HG03354 (cell line): ENCODE measurements at regions not wholly inside any gene's neighbourhood (a gene's known extent, or its start where the extent isn't known, plus 50 kb on each side); places are given as distances from the start of the nearest gene placed in this dataset.
"Not testable (repeated sequence)": the region's sequence is repeated elsewhere in the genome, so short reads cannot be mapped to it uniquely, and the experiment has no call there.

Source experiments
- ATAC-seq: cut with Tn5 transposase; IDR thresholded peaks from one replicate; pipeline ENCODE4 v1.9.1; 2021; ENCODE audit warnings: mild to moderate bottlenecking; ENCODE audit not compliant: unreplicated experiment, poor library complexity, severe bottlenecking

GRCh38 chr6:169913745-169914144 lies 162.3 kb downstream of the ERMARD start:
- not testable (repeated sequence) for ATAC-seq

GRCh38 chr6:169913096-169913638 lies 161.7 kb downstream of the ERMARD start:
- no peak for ATAC-seq

GRCh38 chr6:169912266-169913095 lies 161.1 kb downstream of the ERMARD start:
- ATAC-seq, result no peak

- no peak for ATAC-seq
Observed at GRCh38 chr6:169911264-169912263, 160.1 kb downstream of the ERMARD start.

GRCh38 chr6:169909113-169909512 lies 157.7 kb downstream of the ERMARD start:
- no peak for ATAC-seq

GRCh38 chr6:169908403-169908933 lies 157.0 kb downstream of the ERMARD start:
- ATAC-seq, result no peak

- ATAC-seq, result no peak
Observed at GRCh38 chr6:169907419-169908115, 156.1 kb downstream of the ERMARD start.

GRCh38 chr6:169906688-169907418 lies 155.4 kb downstream of the ERMARD start:
- ATAC-seq, result no peak

- ATAC-seq, result no peak
Observed at GRCh38 chr6:169906004-169906687, 154.7 kb downstream of the ERMARD start.

GRCh38 chr6:169905041-169905807 lies 153.8 kb downstream of the ERMARD start:
- no peak for ATAC-seq

GRCh38 chr6:169904051-169904922 lies 152.9 kb downstream of the ERMARD start:
- no peak for ATAC-seq

GRCh38 chr6:169903122-169903521 lies 151.7 kb downstream of the ERMARD start:
- ATAC-seq, result no peak

GRCh38 chr6:169902604-169903003 lies 151.2 kb downstream of the ERMARD start:
- ATAC-seq, result no peak

- no peak for ATAC-seq
Observed at GRCh38 chr6:169902070-169902469, 150.6 kb downstream of the ERMARD start.

- no peak for ATAC-seq
Observed at GRCh38 chr6:169899481-169900145, 148.2 kb downstream of the ERMARD start.
